Midbrain (tissue), 1 donor: ENCODE measurements at regions not wholly inside any gene's neighbourhood (a gene's known extent, or its start where the extent isn't known, plus 50 kb on each side); places are given as distances from the start of the nearest gene placed in this dataset.
"Not testable (repeated sequence)": the region's sequence is repeated elsewhere in the genome, so short reads cannot be mapped to it uniquely, and the experiment has no call there.

Source experiments
- DNase-seq: peaks from one replicate; lab custom pipeline; 2025; lab: John Stamatoyannopoulos, UW

GRCh38 chr13:61891401-61891800 is 475.8 kb upstream of the PCDH20 start:
- DNase-seq, result no peak

- DNase-seq, result no peak
Observed at GRCh38 chr13:61884830-61885229, 469.2 kb upstream of the PCDH20 start.

- DNase-seq, result no peak
Observed at GRCh38 chr13:61880578-61881283, 465.1 kb upstream of the PCDH20 start.

GRCh38 chr13:61878565-61878964 is 462.9 kb upstream of the PCDH20 start:
- DNase-seq, result not testable (repeated sequence)

- no peak for DNase-seq
Observed at GRCh38 chr13:61874970-61875579, 459.4 kb upstream of the PCDH20 start.

GRCh38 chr13:61873717-61874116 is 458.1 kb upstream of the PCDH20 start:
- no peak for DNase-seq

- DNase-seq, result no peak
Observed at GRCh38 chr13:61857198-61857597, 441.5 kb upstream of the PCDH20 start.

- DNase-seq, result no peak
Observed at GRCh38 chr13:61852116-61852619, 436.5 kb upstream of the PCDH20 start.

GRCh38 chr13:61850794-61851193 is 435.1 kb upstream of the PCDH20 start:
- no peak for DNase-seq

- DNase-seq, result no peak
Observed at GRCh38 chr13:61838568-61838967, 422.9 kb upstream of the PCDH20 start.

- DNase-seq, result no peak
Observed at GRCh38 chr13:61833228-61833627, 417.6 kb upstream of the PCDH20 start.

GRCh38 chr13:61831026-61831425 is 415.4 kb upstream of the PCDH20 start:
- no peak for DNase-seq

- DNase-seq, result no peak
Observed at GRCh38 chr13:61830475-61830874, 414.8 kb upstream of the PCDH20 start.

- DNase-seq, result no peak
Observed at GRCh38 chr13:61824168-61824567, 408.5 kb upstream of the PCDH20 start.

GRCh38 chr13:61812286-61812685 is 396.6 kb upstream of the PCDH20 start:
- no peak for DNase-seq

- DNase-seq, result no peak
Observed at GRCh38 chr13:61810065-61810464, 394.4 kb upstream of the PCDH20 start.

- DNase-seq, result no peak
Observed at GRCh38 chr13:61797397-61797796, 381.7 kb upstream of the PCDH20 start.

GRCh38 chr13:61795580-61795979 is 379.9 kb upstream of the PCDH20 start:
- no peak for DNase-seq

- no peak for DNase-seq
Observed at GRCh38 chr13:61779456-61779855, 363.8 kb upstream of the PCDH20 start.

- no peak for DNase-seq
Observed at GRCh38 chr13:61778531-61778930, 362.9 kb upstream of the PCDH20 start.

- no peak for DNase-seq
Observed at GRCh38 chr13:61777899-61778298, 362.2 kb upstream of the PCDH20 start.

GRCh38 chr13:61777271-61777670 is 361.6 kb upstream of the PCDH20 start:
- DNase-seq, result no peak

- DNase-seq, result peak; percentile 82
Observed at GRCh38 chr13:61774903-61775302, 359.3 kb upstream of the PCDH20 start.

- no peak for DNase-seq
Observed at GRCh38 chr13:61770681-61771080, 355.0 kb upstream of the PCDH20 start.
